Adrenal gland (tissue), 5 donors: ENCODE measurements at regions not wholly inside any gene's neighbourhood (a gene's known extent, or its start where the extent isn't known, plus 50 kb on each side); places are given as distances from the start of the nearest gene placed in this dataset.

Source experiments
- POLR2A ChIP-seq, 2 donors: fragments of 450-650 bp; IDR thresholded peaks; one replicate each; pipeline ENCODE4 v1.6.1; 2017; ENCODE audit warnings: antibody characterized with exemption in 2 of 2, mild to moderate bottlenecking in 2 of 2, moderate library complexity in 1 of 2
- TF ChIP-seq, protein P1 (sequence below), 6 experiments: fragments of 450-650 bp in 4 of 6; fragments of 200-600 bp in 2 of 6; sonication (generic) in 1 of 6; IDR thresholded peaks; 1 replicate in 5 of 6; 2 replicates in 1 of 6; pipeline versions ENCODE4 v1.5.1 to v1.8.0; 2016 to 2021; ENCODE audit warnings: antibody characterized with exemption in 6 of 6, mild to moderate bottlenecking in 2 of 6, moderate library complexity in 1 of 6
- donor health status: DM: no; HTN: no; CAD: no.

DNA sequence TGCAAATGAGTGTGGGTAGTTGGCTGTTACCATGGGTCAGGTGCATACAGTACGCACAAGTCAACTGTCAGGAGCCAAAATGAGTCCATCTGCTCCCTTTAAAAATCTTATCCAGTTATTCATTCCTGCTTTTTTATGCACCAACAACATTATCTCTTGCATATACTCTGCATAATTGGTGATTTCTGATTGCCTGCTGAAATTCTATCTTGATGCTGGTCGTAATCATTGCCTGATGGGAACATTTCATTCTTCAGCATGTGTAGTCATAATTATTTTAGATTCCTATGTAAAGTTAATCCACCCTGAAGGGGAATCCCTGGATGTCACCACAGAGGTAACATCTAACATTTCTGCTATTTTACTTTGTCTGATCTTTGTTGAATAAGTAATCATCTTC lies 102.2 kb upstream of the RND3 start:
- TF ChIP-seq, protein P1, sequence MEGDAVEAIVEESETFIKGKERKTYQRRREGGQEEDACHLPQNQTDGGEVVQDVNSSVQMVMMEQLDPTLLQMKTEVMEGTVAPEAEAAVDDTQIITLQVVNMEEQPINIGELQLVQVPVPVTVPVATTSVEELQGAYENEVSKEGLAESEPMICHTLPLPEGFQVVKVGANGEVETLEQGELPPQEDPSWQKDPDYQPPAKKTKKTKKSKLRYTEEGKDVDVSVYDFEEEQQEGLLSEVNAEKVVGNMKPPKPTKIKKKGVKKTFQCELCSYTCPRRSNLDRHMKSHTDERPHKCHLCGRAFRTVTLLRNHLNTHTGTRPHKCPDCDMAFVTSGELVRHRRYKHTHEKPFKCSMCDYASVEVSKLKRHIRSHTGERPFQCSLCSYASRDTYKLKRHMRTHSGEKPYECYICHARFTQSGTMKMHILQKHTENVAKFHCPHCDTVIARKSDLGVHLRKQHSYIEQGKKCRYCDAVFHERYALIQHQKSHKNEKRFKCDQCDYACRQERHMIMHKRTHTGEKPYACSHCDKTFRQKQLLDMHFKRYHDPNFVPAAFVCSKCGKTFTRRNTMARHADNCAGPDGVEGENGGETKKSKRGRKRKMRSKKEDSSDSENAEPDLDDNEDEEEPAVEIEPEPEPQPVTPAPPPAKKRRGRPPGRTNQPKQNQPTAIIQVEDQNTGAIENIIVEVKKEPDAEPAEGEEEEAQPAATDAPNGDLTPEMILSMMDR (IDR thresholded peaks at IDR 0.05), result no peak
- TF ChIP-seq POLR2A (IDR thresholded peaks at IDR 0.05), result no peak
